ENCODE measurements at regions not wholly inside any gene's neighbourhood (a gene's known extent, or its start where the extent isn't known, plus 50 kb on each side); places are given as distances from the start of the nearest gene placed in this dataset.

DNA sequence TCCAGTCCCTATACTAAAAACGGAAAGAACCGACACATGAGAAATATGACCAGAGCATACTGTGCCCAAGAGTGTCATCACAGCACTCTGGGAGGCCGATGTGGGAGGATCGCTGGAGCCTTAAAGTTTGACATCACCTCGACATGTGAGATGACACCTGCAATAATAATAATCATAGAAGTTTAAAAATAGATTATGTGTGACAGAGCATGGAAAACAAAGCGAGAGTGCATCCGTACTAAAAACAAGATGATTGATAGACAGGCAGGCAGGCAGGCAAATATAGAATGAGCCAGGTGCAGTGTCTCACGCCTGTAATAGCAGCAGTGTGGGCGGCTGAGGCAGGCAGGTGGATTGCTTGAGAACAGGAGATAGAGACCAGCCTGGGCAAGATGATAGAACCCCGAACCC is 114.8 kb upstream of the ANKRD30BL start:
- TF ChIP-seq, protein P1, sequence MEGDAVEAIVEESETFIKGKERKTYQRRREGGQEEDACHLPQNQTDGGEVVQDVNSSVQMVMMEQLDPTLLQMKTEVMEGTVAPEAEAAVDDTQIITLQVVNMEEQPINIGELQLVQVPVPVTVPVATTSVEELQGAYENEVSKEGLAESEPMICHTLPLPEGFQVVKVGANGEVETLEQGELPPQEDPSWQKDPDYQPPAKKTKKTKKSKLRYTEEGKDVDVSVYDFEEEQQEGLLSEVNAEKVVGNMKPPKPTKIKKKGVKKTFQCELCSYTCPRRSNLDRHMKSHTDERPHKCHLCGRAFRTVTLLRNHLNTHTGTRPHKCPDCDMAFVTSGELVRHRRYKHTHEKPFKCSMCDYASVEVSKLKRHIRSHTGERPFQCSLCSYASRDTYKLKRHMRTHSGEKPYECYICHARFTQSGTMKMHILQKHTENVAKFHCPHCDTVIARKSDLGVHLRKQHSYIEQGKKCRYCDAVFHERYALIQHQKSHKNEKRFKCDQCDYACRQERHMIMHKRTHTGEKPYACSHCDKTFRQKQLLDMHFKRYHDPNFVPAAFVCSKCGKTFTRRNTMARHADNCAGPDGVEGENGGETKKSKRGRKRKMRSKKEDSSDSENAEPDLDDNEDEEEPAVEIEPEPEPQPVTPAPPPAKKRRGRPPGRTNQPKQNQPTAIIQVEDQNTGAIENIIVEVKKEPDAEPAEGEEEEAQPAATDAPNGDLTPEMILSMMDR (IDR thresholded peaks at IDR 0.05): no peak
- no peak overlapping the region for H3K27ac ChIP-seq (ENCODE audit: low read length)

DNA sequence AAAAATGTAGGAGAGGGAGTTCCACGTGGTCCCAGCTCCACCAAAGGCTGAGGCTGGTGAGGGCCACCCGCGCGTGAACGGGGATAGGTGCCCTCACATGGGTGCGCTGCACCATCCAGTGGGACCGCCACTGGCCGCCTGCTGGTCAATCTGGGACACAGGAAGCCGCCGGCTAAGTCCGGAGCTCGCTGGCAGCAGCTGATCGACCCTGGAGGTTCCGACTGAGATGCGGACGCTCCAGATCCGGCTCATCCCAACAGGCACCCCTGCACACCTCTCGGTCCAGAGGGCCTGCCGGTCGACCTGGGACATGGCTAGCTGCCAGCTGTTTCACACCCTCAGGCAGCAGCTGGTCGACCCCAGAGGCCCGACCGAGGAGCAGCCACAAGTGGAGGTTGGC is 116.5 kb upstream of the ANKRD30BL start:
- Histone ChIP-seq H3K36me3 (ENCODE audit: control insufficient read depth, insufficient read depth, low read length) (no peaks in the 10 kb centered on the region), H3K9me3 (ENCODE audit: control insufficient read depth, insufficient read depth, low read length) (peaks cover 13% of the 10 kb centered on the region), H3K27ac (ENCODE audit: low read length) (no peak overlapping the region), H3K4me3 (ENCODE audit: low read length) (no peak overlapping the region), H3K4me1 (ENCODE audit: control insufficient read depth, insufficient read depth, low read length) (no peaks in the 10 kb centered on the region), H3K27me3 (ENCODE audit: control insufficient read depth, insufficient read depth, low read length) (no peaks in the 10 kb centered on the region)
- WGBS (ENCODE audit: insufficient coverage): 86% methylated on average over 23 of the region's 23 CpGs
- TF ChIP-seq, protein P1 (IDR thresholded peaks at IDR 0.05): no peak
- DNase-seq (no peak), ATAC-seq (peak in 1 of 3 donors; percentile 11)
- intact Hi-C loops (cut with micrococcal nuclease): no loop called here
- H3K36me3 Mint-ChIP-seq: no peaks in the 10 kb centered on the region
- H3K27ac Mint-ChIP-seq: no peak overlapping the region
- no peak overlapping the region for H3K4me3 Mint-ChIP-seq
- H3K27me3 Mint-ChIP-seq (ENCODE audit: low read depth in 2 of 2): no peaks in the 10 kb centered on the region
- H3K4me1 Mint-ChIP-seq: no peaks in the 10 kb centered on the region
- H3K9me3 Mint-ChIP-seq: peaks cover 11 to 20% of the 10 kb centered on the region in 2 donors

More for the DNA sequence above, 114.8 kb upstream of the ANKRD30BL start:
- Mint-ChIP-seq H3K4me1 (no peaks in the 10 kb centered on the region), H3K4me3 (no peak overlapping the region), H3K27me3 (ENCODE audit: low read depth in 2 of 2) (no peaks in the 10 kb centered on the region), H3K27ac (no peak overlapping the region), H3K36me3 (no peaks in the 10 kb centered on the region), H3K9me3 (peaks cover 9 to 16% of the 10 kb centered on the region in 2 donors)
- no peak for DNase-seq
- no peaks in the 10 kb centered on the region for H3K4me1 ChIP-seq (ENCODE audit: control insufficient read depth, insufficient read depth, low read length)
- ATAC-seq: no peak
- intact Hi-C loops (cut with micrococcal nuclease): no loop called here
- H3K4me3 ChIP-seq (ENCODE audit: low read length): no peak overlapping the region
- WGBS (ENCODE audit: insufficient coverage): 91% methylated on average over 9 of the region's 10 CpGs
- no peaks in the 10 kb centered on the region for H3K36me3 ChIP-seq (ENCODE audit: control insufficient read depth, insufficient read depth, low read length)
- peaks cover 13% of the 10 kb centered on the region for H3K9me3 ChIP-seq (ENCODE audit: control insufficient read depth, insufficient read depth, low read length)
- no peaks in the 10 kb centered on the region for H3K27me3 ChIP-seq (ENCODE audit: control insufficient read depth, insufficient read depth, low read length)

DNA sequence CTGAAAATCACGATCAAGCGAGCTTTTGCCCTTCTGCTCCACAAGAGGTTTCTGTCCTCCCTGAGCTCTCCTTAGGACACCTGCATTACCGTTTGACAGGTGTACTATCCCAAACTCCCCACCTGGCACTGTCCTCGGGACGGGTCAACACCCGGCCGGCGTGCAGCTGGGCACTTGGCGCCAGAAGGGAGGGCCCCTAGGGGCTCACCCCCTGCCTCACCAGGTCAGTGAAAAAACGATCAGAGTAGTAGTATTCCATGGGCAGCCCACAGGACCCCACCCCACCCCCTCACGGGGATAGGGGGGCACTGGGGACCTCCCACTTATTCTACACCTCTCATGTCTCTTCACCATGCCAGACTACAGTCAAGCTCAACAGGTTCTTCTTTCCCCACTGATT is 117.6 kb upstream of the ANKRD30BL start:
- WGBS (ENCODE audit: insufficient coverage): 89% methylated on average over 11 of the region's 11 CpGs
- Histone ChIP-seq H3K36me3 (ENCODE audit: control insufficient read depth, insufficient read depth, low read length) (no peaks in the 10 kb centered on the region), H3K4me1 (ENCODE audit: control insufficient read depth, insufficient read depth, low read length) (no peaks in the 10 kb centered on the region), H3K9me3 (ENCODE audit: control insufficient read depth, insufficient read depth, low read length) (peaks cover 13% of the 10 kb centered on the region), H3K4me3 (ENCODE audit: low read length) (no peak overlapping the region), H3K27me3 (ENCODE audit: control insufficient read depth, insufficient read depth, low read length) (no peaks in the 10 kb centered on the region), H3K27ac (ENCODE audit: low read length) (no peak overlapping the region)
- no peak overlapping the region for H3K27ac Mint-ChIP-seq
- H3K27me3 Mint-ChIP-seq (ENCODE audit: low read depth in 2 of 2): no peaks in the 10 kb centered on the region
- TF ChIP-seq, protein P1 (IDR thresholded peaks at IDR 0.05): no peak
- H3K9me3 Mint-ChIP-seq: peaks cover 8 to 19% of the 10 kb centered on the region in 2 donors
- H3K36me3 Mint-ChIP-seq: no peaks in the 10 kb centered on the region
- DNase-seq (no peak), ATAC-seq (no peak)
- intact Hi-C loops (cut with micrococcal nuclease): no loop called here
- no peak overlapping the region for H3K4me3 Mint-ChIP-seq
- H3K4me1 Mint-ChIP-seq: no peaks in the 10 kb centered on the region

DNA sequence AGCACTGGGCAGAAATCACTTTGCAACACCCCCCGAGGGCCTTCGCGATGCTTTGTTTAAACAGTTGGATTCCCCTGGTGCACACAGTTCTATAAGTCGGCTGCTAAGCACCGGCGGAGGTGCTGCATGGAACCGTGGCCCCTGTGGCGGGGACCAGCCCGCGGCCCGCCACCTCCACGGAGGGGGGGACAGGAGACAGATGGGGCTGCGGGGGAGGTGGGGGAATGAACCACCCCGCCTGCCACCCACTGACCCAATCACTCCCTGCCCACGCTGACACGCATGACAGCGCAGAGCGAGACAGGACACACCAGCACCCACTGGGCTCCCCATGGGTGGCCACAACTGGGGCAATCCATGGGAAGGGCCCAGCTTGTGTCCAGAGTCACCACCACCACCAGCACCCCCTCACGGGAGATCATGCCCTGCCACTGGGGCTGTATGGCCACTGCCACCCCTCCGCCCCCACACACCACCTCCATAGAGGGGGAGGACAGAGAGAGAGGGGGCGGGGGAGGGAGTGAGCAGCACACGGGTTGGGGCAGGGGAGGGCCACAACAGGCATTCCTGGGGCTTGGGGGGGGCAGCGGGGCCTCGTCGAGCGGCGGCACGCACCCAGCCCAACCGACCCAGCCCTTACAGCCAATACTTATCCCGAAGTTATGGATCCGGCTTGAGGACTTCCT is 118.3 kb upstream of the ANKRD30BL start:
- no peak overlapping the region for H3K27ac ChIP-seq (ENCODE audit: low read length)
- H3K36me3 Mint-ChIP-seq: no peaks in the 10 kb centered on the region
- no peaks in the 10 kb centered on the region for H3K27me3 ChIP-seq (ENCODE audit: control insufficient read depth, insufficient read depth, low read length)
- no peaks in the 10 kb centered on the region for H3K36me3 ChIP-seq (ENCODE audit: control insufficient read depth, insufficient read depth, low read length)
- whole genome bisulfite sequencing (ENCODE audit: insufficient coverage): 94% methylated on average over 29 of the region's 31 CpGs
- H3K4me1 Mint-ChIP-seq: no peaks in the 10 kb centered on the region
- H3K27me3 Mint-ChIP-seq (ENCODE audit: low read depth in 2 of 2): no peaks in the 10 kb centered on the region
- peaks cover 8 to 19% of the 10 kb centered on the region in 2 donors for H3K9me3 Mint-ChIP-seq
- intact Hi-C loops (cut with micrococcal nuclease): no loop called here
- ATAC-seq: no peak
- H3K4me3 Mint-ChIP-seq: no peak overlapping the region
- no peaks in the 10 kb centered on the region for H3K4me1 ChIP-seq (ENCODE audit: control insufficient read depth, insufficient read depth, low read length)
- no peak overlapping the region for H3K4me3 ChIP-seq (ENCODE audit: low read length)
- TF ChIP-seq, protein P1 (IDR thresholded peaks at IDR 0.05): no peak
- no peak overlapping the region for H3K27ac Mint-ChIP-seq
- peaks cover 13% of the 10 kb centered on the region for H3K9me3 ChIP-seq (ENCODE audit: control insufficient read depth, insufficient read depth, low read length)
- no peak for DNase-seq

Data from natural killer cell (primary cell).